ENCODE measurements at regions not wholly inside any gene's neighbourhood (a gene's known extent, or its start where the extent isn't known, plus 50 kb on each side); places are given as distances from the start of the nearest gene placed in this dataset.
A peak's percentile ranks its signal among the peaks of the same experiment; 100 is the strongest.

GRCh38 chr5:105730982-105731381, 1939.8 kb downstream of the EFNA5 start:
- no peak for DNase-seq (ENCODE audit: low spot score in 2 of 2)
- no peak for FAIRE-seq

GRCh38 chr5:105726093-105726492, 1944.6 kb downstream of the EFNA5 start:
- DNase-seq (ENCODE audit: low spot score in 2 of 2) (no peak), FAIRE-seq (no peak)

- DNase-seq (ENCODE audit: low spot score in 2 of 2), result no peak
- no peak for FAIRE-seq
These were observed 1962.3 kb downstream of the EFNA5 start for GRCh38 chr5:105708442-105708841.

- FAIRE-seq (no peak), DNase-seq (ENCODE audit: low spot score in 2 of 2) (no peak)
These were observed 1968.4 kb downstream of the EFNA5 start for GRCh38 chr5:105702323-105702722.

GRCh38 chr5:105696440-105696839, 1974.3 kb downstream of the EFNA5 start:
- DNase-seq (ENCODE audit: low spot score in 2 of 2) (no peak), FAIRE-seq (no peak)

GRCh38 chr5:105695941-105696340, 1974.8 kb downstream of the EFNA5 start:
- FAIRE-seq, result no peak
- DNase-seq (ENCODE audit: low spot score in 2 of 2), result no peak

- DNase-seq (ENCODE audit: low spot score in 2 of 2) (no peak), FAIRE-seq (no peak)
These were observed 1981.1 kb downstream of the EFNA5 start for GRCh38 chr5:105689596-105689995.

GRCh38 chr5:105688227-105688792, 1982.4 kb downstream of the EFNA5 start:
- FAIRE-seq (no peak), DNase-seq (ENCODE audit: low spot score in 2 of 2) (no peak)

GRCh38 chr5:105687493-105687892, 1983.2 kb downstream of the EFNA5 start:
- FAIRE-seq, result no peak
- no peak for DNase-seq (ENCODE audit: low spot score in 2 of 2)

- FAIRE-seq (no peak), DNase-seq (ENCODE audit: low spot score in 2 of 2) (no peak)
These were observed 1984.9 kb downstream of the EFNA5 start for GRCh38 chr5:105685884-105686283.

GRCh38 chr5:105684799-105685198, 1985.9 kb downstream of the EFNA5 start:
- DNase-seq (ENCODE audit: low spot score in 2 of 2), result no peak

GRCh38 chr5:105680858-105681475, 1989.8 kb downstream of the EFNA5 start:
- FAIRE-seq (no peak), DNase-seq (ENCODE audit: low spot score in 2 of 2) (no peak)

More at GRCh38 chr5:105684799-105685198, 1985.9 kb downstream of the EFNA5 start:
- no peak for FAIRE-seq

- DNase-seq (ENCODE audit: low spot score in 2 of 2), result no peak
- FAIRE-seq, result no peak
These were observed 1993.4 kb downstream of the EFNA5 start for GRCh38 chr5:105677291-105677690.

GRCh38 chr5:105670596-105670995, 2000.1 kb downstream of the EFNA5 start:
- DNase-seq (ENCODE audit: low spot score in 2 of 2), result no peak
- FAIRE-seq, result no peak

GRCh38 chr5:105663671-105664070, 2007.1 kb downstream of the EFNA5 start:
- DNase-seq (ENCODE audit: low spot score in 2 of 2) (no peak), FAIRE-seq (peak; percentile 82)

- FAIRE-seq, result no peak
- DNase-seq (ENCODE audit: low spot score in 2 of 2), result no peak
These were observed 2011.3 kb downstream of the EFNA5 start for GRCh38 chr5:105659396-105659795.

- DNase-seq (ENCODE audit: low spot score in 2 of 2) (no peak), FAIRE-seq (no peak)
These were observed 2030.4 kb downstream of the EFNA5 start for GRCh38 chr5:105640328-105640727.

GRCh38 chr5:105639511-105639910, 2031.2 kb downstream of the EFNA5 start:
- DNase-seq (ENCODE audit: low spot score in 2 of 2), result no peak
- no peak for FAIRE-seq

GRCh38 chr5:105639068-105639467, 2031.7 kb downstream of the EFNA5 start:
- FAIRE-seq (no peak), DNase-seq (ENCODE audit: low spot score in 2 of 2) (no peak)

GRCh38 chr5:105638437-105638836, 2032.3 kb downstream of the EFNA5 start:
- FAIRE-seq, result no peak

GRCh38 chr5:105632043-105632442, 2038.7 kb downstream of the EFNA5 start:
- FAIRE-seq, result no peak
- DNase-seq (ENCODE audit: low spot score in 2 of 2), result no peak

More at GRCh38 chr5:105638437-105638836, 2032.3 kb downstream of the EFNA5 start:
- no peak for DNase-seq (ENCODE audit: low spot score in 2 of 2)

GRCh38 chr5:105630803-105631202, 2039.9 kb downstream of the EFNA5 start:
- DNase-seq (ENCODE audit: low spot score in 2 of 2), result no peak
- no peak for FAIRE-seq
